Naive thymus-derived CD4-positive, alpha-beta T cell (primary cell): ENCODE measurements at regions not wholly inside any gene's neighbourhood (a gene's known extent, or its start where the extent isn't known, plus 50 kb on each side); places are given as distances from the start of the nearest gene placed in this dataset.

Experiments used
- ATAC-seq: fragments of 150-1000 bp; cut with Tn5 transposase; 2 replicates; pipeline ENCODE4 v1.10.0; 2021; ENCODE audit warnings: mild to moderate bottlenecking, moderate library complexity
- CTCF ChIA-PET: fragments of 350-600 bp; sonication (Branson Sonifier 250); formaldehyde crosslinking; loops from one replicate; lab custom pipeline; 2021; ENCODE audit warnings: antibody characterized with exemption; lab: Charles Lee
- POLR2A ChIA-PET: fragments of 350-600 bp; sonication (Branson Sonifier 250); formaldehyde crosslinking; loops from one replicate; lab custom pipeline; 2021; ENCODE audit warnings: antibody characterized with exemption, inconsistent platforms; lab: Charles Lee
- DNase-seq, 9 donors: peaks; one replicate each; pipeline versions ENCODE4 v3.0.0 to v3.0.0-alpha.2; 2020 to 2022; ENCODE audit warnings: mixed read lengths in 1 of 9
- H3K27ac ChIP-seq: one replicate; pipeline ENCODE4 v1.7.0; 2013; ENCODE audit warnings: mild to moderate bottlenecking, low read depth, low read length, moderate library complexity
- H3K27me3 ChIP-seq, 2 donors: one replicate each; pipeline ENCODE4 v1.7.0; 2013; ENCODE audit warnings: low read length in 2 of 2, mild to moderate bottlenecking in 2 of 2, moderate library complexity in 2 of 2; ENCODE audit not compliant: control insufficient read depth in 2 of 2, insufficient read depth in 2 of 2
- H3K36me3 ChIP-seq, 3 experiments: 1 replicate in 2 of 3; 2 replicates in 1 of 3; pipeline ENCODE4 v1.7.0; 2013; ENCODE audit warnings: low read length in 3 of 3, mild to moderate bottlenecking in 3 of 3, moderate library complexity in 1 of 3; ENCODE audit not compliant: insufficient read depth in 3 of 3, control insufficient read depth in 2 of 3
- H3K4me1 ChIP-seq, 2 donors: one replicate each; pipeline ENCODE4 v1.7.0; 2013; ENCODE audit warnings: low read length in 2 of 2, mild to moderate bottlenecking in 2 of 2, moderate library complexity in 1 of 2; ENCODE audit not compliant: control insufficient read depth in 2 of 2, insufficient read depth in 2 of 2
- H3K4me3 ChIP-seq: 2 replicates; pipeline ENCODE4 v1.7.0; 2013; ENCODE audit warnings: mild to moderate bottlenecking, low read length
- H3K9me3 ChIP-seq, 3 experiments: 1 replicate in 2 of 3; 2 replicates in 1 of 3; pipeline ENCODE4 v1.7.0; 2013; ENCODE audit warnings: low read length in 3 of 3; ENCODE audit not compliant: control insufficient read depth in 2 of 3
- H3K27ac Mint-ChIP-seq, 9 donors: one replicate each; pipeline ENCODE4 v1.8.0; 2020 to 2022; ENCODE audit warnings: mixed read lengths in 9 of 9, mild to moderate bottlenecking in 8 of 9, moderate library complexity in 5 of 9, inconsistent platforms in 2 of 9
- H3K27me3 Mint-ChIP-seq, 5 donors: one replicate each; pipeline ENCODE4 v1.8.0; 2021 to 2022; ENCODE audit warnings: mixed read lengths in 5 of 5, mild to moderate bottlenecking in 1 of 5
- H3K36me3 Mint-ChIP-seq, 5 donors: one replicate each; pipeline ENCODE4 v1.8.0; 2020 to 2022; ENCODE audit warnings: mixed read lengths in 5 of 5, mild to moderate bottlenecking in 3 of 5, inconsistent platforms in 1 of 5
- H3K4me1 Mint-ChIP-seq, 7 donors: one replicate each; pipeline ENCODE4 v1.8.0; 2020 to 2022; ENCODE audit warnings: mixed read lengths in 7 of 7, mild to moderate bottlenecking in 3 of 7, inconsistent platforms in 1 of 7
- H3K4me3 Mint-ChIP-seq, 10 donors: one replicate each; pipeline ENCODE4 v1.8.0; 2020 to 2022; ENCODE audit warnings: mild to moderate bottlenecking in 10 of 10, mixed read lengths in 10 of 10, moderate library complexity in 6 of 10, inconsistent platforms in 2 of 10
- H3K9me3 Mint-ChIP-seq, 11 donors: one replicate each; pipeline ENCODE4 v1.8.0; 2020 to 2022; ENCODE audit warnings: mixed read lengths in 11 of 11, mild to moderate bottlenecking in 4 of 11, inconsistent platforms in 1 of 11, moderate library complexity in 1 of 11
- intact Hi-C, 2 donors: fragments of 100-400 bp; cut with micrococcal nuclease; formaldehyde crosslinking; loops; one replicate each; pipeline ENCODE4 v1.15.1; 2023

DNA sequence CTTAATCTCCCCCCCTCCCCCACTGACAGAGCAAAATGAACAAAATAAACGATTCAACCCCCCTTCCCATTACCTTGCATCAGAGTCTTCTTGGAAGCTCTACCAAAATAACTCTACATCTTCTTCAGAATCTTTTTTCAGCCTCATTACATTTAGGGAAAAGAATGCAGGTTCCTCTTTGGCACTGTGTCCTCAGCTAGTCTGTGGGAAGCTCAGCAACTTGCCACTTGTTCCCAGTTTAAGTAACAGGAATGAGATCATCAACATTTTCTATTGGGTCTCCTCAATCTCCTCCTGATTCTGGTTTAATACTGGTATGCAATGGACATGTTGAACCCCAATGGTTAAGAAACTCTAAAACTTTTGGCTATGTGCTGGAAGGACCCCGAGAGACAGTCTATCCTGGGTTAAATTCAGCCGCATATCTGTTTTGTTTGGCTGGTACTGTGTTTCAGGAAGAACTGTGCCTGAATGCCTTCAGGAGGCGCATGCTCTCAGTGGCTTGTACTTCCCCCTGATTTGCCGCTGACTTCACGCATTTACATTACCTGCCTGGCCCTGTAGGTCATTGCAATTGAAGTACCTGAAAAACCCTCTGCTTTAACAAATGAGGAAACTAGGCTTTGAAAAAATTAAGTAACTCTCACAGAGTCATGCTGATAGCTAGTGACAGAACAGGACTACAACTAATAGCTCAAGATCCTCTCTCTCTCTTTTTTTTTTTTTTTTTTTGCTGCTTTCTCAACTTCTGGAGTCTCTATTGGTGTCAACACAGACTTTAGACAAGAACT lies 78.1 kb upstream of the HMHB1 start:
- intact Hi-C loops = no loop called here
- CTCF ChIA-PET = interaction anchor here (0.7 kb wide), 1 partner anchor 37 kb away, joined by 3 read pairs; no protein-coding TSS in a partner anchor

DNA sequence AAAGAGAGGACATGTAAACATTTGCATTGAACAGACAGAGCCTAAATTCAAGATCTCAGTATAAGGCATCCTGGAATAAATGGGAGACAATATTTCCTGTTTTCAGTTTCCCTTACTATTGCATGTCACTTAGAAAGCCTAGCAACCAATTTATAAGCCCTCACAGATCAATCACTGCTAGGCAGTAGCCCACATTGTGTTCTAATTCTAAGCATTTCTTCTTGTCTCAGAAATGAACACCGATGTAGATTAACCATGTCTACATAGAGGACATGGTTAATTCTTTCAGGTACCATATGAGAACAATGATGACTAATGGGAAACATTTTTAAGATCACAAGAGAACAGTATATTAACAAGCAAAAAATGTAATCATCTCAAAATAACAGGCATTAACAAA lies 79.6 kb upstream of the HMHB1 start:
- Histone ChIP-seq H3K27me3 (no peaks in the 10 kb centered on the region), H3K4me3 (no peak overlapping the region), H3K9me3 (no peaks in the 10 kb centered on the region), H3K4me1 (no peaks in the 10 kb centered on the region), H3K36me3 (no peaks in the 10 kb centered on the region), H3K27ac (no peak overlapping the region)
- Mint-ChIP-seq H3K27me3 (peaks cover 4 to 25% (median 11%) of the 10 kb centered on the region in 5 donors), H3K4me1 (no peaks in the 10 kb centered on the region), H3K36me3 (no peaks in the 10 kb centered on the region), H3K4me3 (no peak overlapping the region), H3K9me3 (peaks cover 0 to 3% (median 0%) of the 10 kb centered on the region in 11 donors), H3K27ac (no peak overlapping the region)
- DNase-seq (no peak), ATAC-seq (no peak)
- ChIA-PET POLR2A (no interaction called here), CTCF (no interaction called here)
- intact Hi-C loops = no loop called here

More for the DNA sequence above, 78.1 kb upstream of the HMHB1 start:
- no peaks in the 10 kb centered on the region for H3K27me3 ChIP-seq
- H3K4me3 ChIP-seq = no peak overlapping the region
- no peak for ATAC-seq
- H3K9me3 ChIP-seq = no peaks in the 10 kb centered on the region
- no peak overlapping the region for H3K27ac ChIP-seq
- no peak for DNase-seq
- no peaks in the 10 kb centered on the region for H3K4me1 ChIP-seq
- POLR2A ChIA-PET = no interaction called here
- no peaks in the 10 kb centered on the region for H3K36me3 Mint-ChIP-seq
- H3K27ac Mint-ChIP-seq = no peak overlapping the region
- H3K36me3 ChIP-seq = no peaks in the 10 kb centered on the region
- H3K4me1 Mint-ChIP-seq = no peaks in the 10 kb centered on the region
- peaks cover 0 to 3% (median 0%) of the 10 kb centered on the region in 11 donors for H3K9me3 Mint-ChIP-seq
- H3K27me3 Mint-ChIP-seq = peaks cover 4 to 25% (median 11%) of the 10 kb centered on the region in 5 donors
- no peak overlapping the region for H3K4me3 Mint-ChIP-seq

DNA sequence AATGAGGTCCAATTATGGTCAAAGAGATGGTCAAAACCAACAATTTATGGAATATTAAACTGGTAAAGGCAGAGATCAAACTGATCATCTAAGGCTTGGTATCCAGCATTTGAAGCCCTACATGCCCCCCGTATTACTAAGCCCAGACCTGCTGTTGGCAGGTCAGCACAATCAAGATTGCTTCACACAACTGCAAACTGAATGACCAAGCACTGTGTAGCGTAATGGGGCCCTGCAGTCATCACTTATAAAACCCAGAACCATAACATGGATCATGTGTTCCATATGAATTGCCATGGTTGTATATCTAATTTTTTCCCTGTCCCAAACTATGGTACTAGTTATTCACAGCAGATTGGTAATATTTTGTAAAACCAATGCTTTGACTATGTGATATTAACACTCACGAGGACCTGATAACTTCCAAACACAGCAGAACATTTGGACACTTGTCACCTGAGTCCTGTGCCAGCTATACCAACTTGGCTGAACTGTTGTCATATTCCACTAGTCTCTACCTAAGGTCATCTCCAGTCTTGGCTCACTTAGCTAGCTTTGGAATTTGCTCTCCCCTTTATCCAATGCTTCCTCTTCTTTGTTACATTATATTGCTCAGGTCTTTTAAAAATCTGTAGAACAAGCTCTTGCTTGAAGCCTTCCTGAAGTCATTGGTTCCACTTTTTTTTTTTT lies 81.7 kb upstream of the HMHB1 start:
- Histone ChIP-seq H3K27ac (no peak overlapping the region), H3K27me3 (no peaks in the 10 kb centered on the region), H3K4me3 (no peak overlapping the region), H3K4me1 (no peaks in the 10 kb centered on the region), H3K36me3 (no peaks in the 10 kb centered on the region), H3K9me3 (no peaks in the 10 kb centered on the region)
- H3K36me3 Mint-ChIP-seq = peaks cover 0 to 4% (median 0%) of the 10 kb centered on the region in 5 donors
- POLR2A ChIA-PET = no interaction called here
- DNase-seq (no peak), ATAC-seq (no peak)
- H3K27me3 Mint-ChIP-seq = peaks cover 4 to 25% (median 11%) of the 10 kb centered on the region in 5 donors
- H3K4me1 Mint-ChIP-seq = no peaks in the 10 kb centered on the region
- H3K9me3 Mint-ChIP-seq = peaks cover 0 to 13% (median 4%) of the 10 kb centered on the region in 11 donors
- CTCF ChIA-PET = no interaction called here
- H3K4me3 Mint-ChIP-seq = no peak overlapping the region
- H3K27ac Mint-ChIP-seq = no peak overlapping the region
- intact Hi-C loops = no loop called here

DNA sequence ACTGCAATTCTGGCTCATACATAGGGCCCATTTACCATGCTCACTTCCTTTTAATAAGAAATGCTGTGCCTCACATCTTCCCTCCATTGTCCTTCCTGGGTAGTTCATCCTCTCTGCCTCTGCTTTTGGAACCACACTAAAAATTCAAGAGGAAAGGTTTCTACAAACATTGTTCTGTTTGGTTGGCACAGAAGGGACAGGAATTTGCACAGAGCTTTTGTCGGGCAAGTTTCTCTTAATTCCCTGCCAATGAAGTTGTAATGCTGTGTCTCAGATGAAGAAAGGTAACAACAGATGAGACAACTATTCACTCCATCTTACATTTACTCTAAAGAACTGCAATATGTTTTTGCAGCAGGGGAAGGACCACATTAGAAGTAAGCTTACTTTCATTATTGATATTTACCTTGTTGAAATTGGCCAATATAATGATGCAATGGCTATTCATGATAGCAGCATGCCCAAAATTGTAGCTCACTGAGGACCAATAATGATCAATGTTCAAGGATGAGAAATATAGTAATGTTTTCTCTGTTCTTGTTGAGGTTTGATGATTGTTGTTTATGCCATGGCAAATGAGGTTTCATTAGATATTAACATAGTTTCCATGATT lies 82.5 kb upstream of the HMHB1 start:
- intact Hi-C loops = no loop called here

DNA sequence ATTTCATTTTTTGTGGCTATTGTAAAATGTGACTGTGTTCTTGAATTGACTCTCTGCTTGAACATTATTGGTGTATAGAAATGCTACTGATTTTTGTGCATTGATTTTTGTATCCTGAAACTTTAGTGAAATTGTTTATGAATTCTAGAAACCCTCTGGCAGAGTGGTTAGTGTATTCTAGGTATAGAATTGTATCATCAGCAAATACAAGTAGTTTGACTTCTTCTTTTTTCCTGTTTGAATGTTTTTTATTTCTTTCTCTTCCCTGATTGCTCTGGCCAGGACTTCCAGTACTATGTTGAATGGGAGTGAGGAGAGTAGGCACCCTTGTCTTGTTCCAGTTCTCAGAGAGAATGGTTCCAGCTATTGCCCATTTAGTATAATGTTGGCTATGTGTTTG lies 88.8 kb upstream of the HMHB1 start:
- ChIA-PET POLR2A (no interaction called here), CTCF (no interaction called here)
- DNase-seq (no peak), ATAC-seq (no peak)
- no peaks in the 10 kb centered on the region for H3K27me3 ChIP-seq
- no peaks in the 10 kb centered on the region for H3K4me1 Mint-ChIP-seq
- no peak overlapping the region for H3K27ac Mint-ChIP-seq
- no peak overlapping the region for H3K4me3 Mint-ChIP-seq
- H3K9me3 ChIP-seq = no peaks in the 10 kb centered on the region
- intact Hi-C loops = no loop called here
- no peak overlapping the region for H3K27ac ChIP-seq
- no peak overlapping the region for H3K4me3 ChIP-seq
- H3K4me1 ChIP-seq = no peaks in the 10 kb centered on the region
- peaks cover 0 to 15% (median 10%) of the 10 kb centered on the region in 5 donors for H3K27me3 Mint-ChIP-seq
- H3K36me3 ChIP-seq = no peaks in the 10 kb centered on the region
- peaks cover 7 to 32% (median 16%) of the 10 kb centered on the region in 11 donors for H3K9me3 Mint-ChIP-seq
- peaks cover 0 to 15% (median 6%) of the 10 kb centered on the region in 5 donors for H3K36me3 Mint-ChIP-seq

More for the DNA sequence above, 82.5 kb upstream of the HMHB1 start:
- no peak overlapping the region for H3K4me3 ChIP-seq
- DNase-seq (no peak), ATAC-seq (no peak)
- CTCF ChIA-PET = interaction anchor here (0.7 kb wide), 1 partner anchor 96 kb away, joined by 3 read pairs; no protein-coding TSS in a partner anchor
- H3K27ac ChIP-seq = no peak overlapping the region
- Mint-ChIP-seq H3K36me3 (peaks cover 0 to 10% (median 6%) of the 10 kb centered on the region in 5 donors), H3K27me3 (peaks cover 4 to 33% (median 10%) of the 10 kb centered on the region in 5 donors), H3K9me3 (peaks cover 6 to 21% (median 11%) of the 10 kb centered on the region in 11 donors), H3K4me3 (no peak overlapping the region), H3K27ac (no peak overlapping the region), H3K4me1 (no peaks in the 10 kb centered on the region)
- H3K27me3 ChIP-seq = no peaks in the 10 kb centered on the region
- no peaks in the 10 kb centered on the region for H3K9me3 ChIP-seq
- POLR2A ChIA-PET = no interaction called here
- H3K4me1 ChIP-seq = no peaks in the 10 kb centered on the region
- H3K36me3 ChIP-seq = no peaks in the 10 kb centered on the region

DNA sequence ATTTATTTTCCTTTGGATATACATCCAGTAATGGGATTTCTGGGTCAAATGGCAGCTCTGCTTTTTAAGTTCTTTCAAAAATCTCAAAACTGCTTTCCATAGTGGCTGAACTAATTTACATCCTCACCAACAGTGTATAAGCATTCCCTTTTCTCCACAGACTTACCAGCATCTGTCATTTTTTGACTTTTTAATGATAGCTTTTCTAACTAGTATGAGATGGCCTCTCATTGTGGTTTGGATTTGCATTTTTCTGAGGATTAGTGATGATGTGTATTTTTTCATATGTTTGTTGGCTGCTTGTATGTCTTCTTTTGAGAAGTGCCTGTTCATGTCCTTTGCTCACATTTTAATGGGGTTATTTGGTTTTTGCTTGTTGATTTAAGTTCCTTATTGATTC lies 90.0 kb upstream of the HMHB1 start:
- CTCF ChIA-PET = no interaction called here
- H3K4me3 ChIP-seq = no peak overlapping the region
- no peak overlapping the region for H3K27ac ChIP-seq
- DNase-seq (no peak), ATAC-seq (no peak)
- Mint-ChIP-seq H3K4me1 (no peaks in the 10 kb centered on the region), H3K9me3 (peaks cover 7 to 32% (median 15%) of the 10 kb centered on the region in 11 donors), H3K4me3 (no peak overlapping the region), H3K36me3 (peaks cover 0 to 15% (median 6%) of the 10 kb centered on the region in 5 donors), H3K27me3 (peaks cover 0 to 15% (median 10%) of the 10 kb centered on the region in 5 donors), H3K27ac (no peak overlapping the region)
- H3K9me3 ChIP-seq = no peaks in the 10 kb centered on the region
- H3K27me3 ChIP-seq = no peaks in the 10 kb centered on the region
- H3K36me3 ChIP-seq = no peaks in the 10 kb centered on the region
- POLR2A ChIA-PET = no interaction called here
- intact Hi-C loops = no loop called here
- no peaks in the 10 kb centered on the region for H3K4me1 ChIP-seq
